Endothelial cell of umbilical vein (primary cell): ENCODE measurements at regions not wholly inside any gene's neighbourhood (a gene's known extent, or its start where the extent isn't known, plus 50 kb on each side); places are given as distances from the start of the nearest gene placed in this dataset.

Source experiments
- BruUV-seq: library from RNA; stranded (reverse); fragments of 400-500 nt; replicated peaks from 2 replicates; lab custom pipeline; 2021; lab: Mats Ljungman, UMichigan
- CTCF ChIA-PET: fragments of 300-600, 350-600 bp; sonication (Branson Sonifier 250); formaldehyde crosslinking; loops from one replicate; lab custom pipeline; 2021; ENCODE audit warnings: antibody characterized with exemption, inconsistent platforms; lab: Charles Lee
- POLR2A ChIA-PET: fragments of 300-600, 350-600 bp; sonication (Branson Sonifier 250); formaldehyde crosslinking; loops from one replicate; lab custom pipeline; 2021; ENCODE audit warnings: antibody characterized with exemption, inconsistent platforms; lab: Charles Lee
- DNase-seq: peaks from one replicate; pipeline ENCODE4 v3.0.0-alpha.2; 2011; ENCODE audit warnings: low read depth, low spot score
- FAIRE-seq: peaks from 2 replicates; lab custom pipeline; 2011; peaks lifted over from hg19 to GRCh38; lab: Jason Lieb, UNC
- H2AFZ ChIP-seq: 2 replicates; pipeline ENCODE4 v1.6.0; 2012; ENCODE audit warnings: low read depth, low read length, control low read depth, inconsistent platforms
- H3K27ac ChIP-seq: 2 replicates; pipeline ENCODE4 v1.5.1; 2011; ENCODE audit warnings: low read depth, mild to moderate bottlenecking, control low read depth, low read length, moderate library complexity; ENCODE audit not compliant: insufficient read depth
- H3K27me3 ChIP-seq, 2 experiments: 2 replicates each; pipeline versions ENCODE4 v1.6.0 to v1.6.1; 2011; ENCODE audit warnings: low read length in 2 of 2, mixed read lengths in 1 of 2; ENCODE audit not compliant: control insufficient read depth in 2 of 2, insufficient read depth in 2 of 2
- H3K36me3 ChIP-seq, 2 experiments: 2 replicates in 1 of 2; 3 replicates in 1 of 2; pipeline ENCODE4 v1.5.1; 2011; ENCODE audit warnings: low read length in 2 of 2, mild to moderate bottlenecking in 1 of 2, moderate library complexity in 1 of 2; ENCODE audit not compliant: control insufficient read depth in 2 of 2, insufficient read depth in 2 of 2; ENCODE audit errors: extremely low read depth in 1 of 2
- H3K4me1 ChIP-seq: 3 replicates; pipeline ENCODE4 v1.5.1; 2011; ENCODE audit warnings: mild to moderate bottlenecking, low read length; ENCODE audit not compliant: control insufficient read depth, insufficient read depth; ENCODE audit errors: extremely low read depth
- H3K4me2 ChIP-seq: 2 replicates; pipeline ENCODE4 v1.6.1; 2011; ENCODE audit warnings: low read length, control low read depth, mixed read lengths; ENCODE audit not compliant: insufficient read depth
- H3K4me3 ChIP-seq, 3 experiments: fragments of 200-600 bp in 1 of 3; sonication (generic), shearing (Covaris generic) in 1 of 3; replicated peaks in 1 of 3; 2 replicates each; pipeline ENCODE4 v1.5.1; 2011 to 2016; ENCODE audit warnings: control low read depth in 3 of 3, low read length in 3 of 3, mild to moderate bottlenecking in 2 of 3, inconsistent platforms in 1 of 3, low read depth in 1 of 3, moderate library complexity in 1 of 3; ENCODE audit not compliant: insufficient read depth in 1 of 3
- H3K79me2 ChIP-seq: 2 replicates; pipeline ENCODE4 v1.6.0; 2012; ENCODE audit warnings: low read length, inconsistent platforms; ENCODE audit not compliant: control insufficient read depth, insufficient read depth
- H3K9ac ChIP-seq: replicated peaks from 2 replicates; pipeline ENCODE3; 2011; ENCODE audit warnings: low read length, control low read depth; ENCODE audit not compliant: insufficient read depth; ENCODE audit errors: extremely low read depth
- H3K9me1 ChIP-seq: replicated peaks from 3 replicates; pipeline ENCODE4 v1.6.0; 2011; ENCODE audit warnings: mild to moderate bottlenecking, low read length; ENCODE audit not compliant: control insufficient read depth, insufficient read depth; ENCODE audit errors: extremely low read depth
- H3K9me3 ChIP-seq: replicated peaks from 2 replicates; pipeline ENCODE4 v1.5.1; 2012; ENCODE audit warnings: low read length, inconsistent platforms; ENCODE audit not compliant: control insufficient read depth, insufficient read depth
- H4K20me1 ChIP-seq: replicated peaks from 2 replicates; pipeline ENCODE3; 2011; ENCODE audit warnings: mild to moderate bottlenecking, low read length; ENCODE audit not compliant: control insufficient read depth, insufficient read depth; ENCODE audit errors: extremely low read depth
- CTCF ChIP-seq, 2 donors: IDR thresholded peaks; 1 replicate in 1 of 2; 2 replicates in 1 of 2; pipeline ENCODE4 v1.5.1; 2011; ENCODE audit warnings: low read length in 2 of 2, mild to moderate bottlenecking in 2 of 2, moderate library complexity in 2 of 2, control low read depth in 1 of 2, inconsistent platforms in 1 of 2, low read depth in 1 of 2; ENCODE audit not compliant: insufficient read depth in 1 of 2; ENCODE audit errors: extremely low read depth in 1 of 2
- EZH2 ChIP-seq: IDR thresholded peaks from 2 replicates; pipeline ENCODE4 v1.6.1; 2012; ENCODE audit warnings: borderline replicate concordance, low read depth, mild to moderate bottlenecking, moderate library complexity, low read length, inconsistent platforms; ENCODE audit not compliant: severe bottlenecking
- FOS ChIP-seq: IDR thresholded peaks from 2 replicates; pipeline ENCODE4 v1.6.1; 2011; ENCODE audit warnings: mild to moderate bottlenecking, low read length, moderate library complexity, borderline replicate concordance; ENCODE audit not compliant: insufficient read depth
- GATA2 ChIP-seq: IDR thresholded peaks from 2 replicates; pipeline ENCODE4 v1.7.0; 2011; ENCODE audit warnings: low read depth, mild to moderate bottlenecking, moderate library complexity, mixed read lengths, low read length; ENCODE audit not compliant: insufficient read length, insufficient read depth
- JUN ChIP-seq: IDR thresholded peaks from 2 replicates; pipeline ENCODE4 v1.6.1; 2011; ENCODE audit warnings: borderline replicate concordance, low read depth; ENCODE audit not compliant: insufficient read length, insufficient read depth
- MAX ChIP-seq: IDR thresholded peaks from 2 replicates; pipeline ENCODE4 v1.6.1; 2011; ENCODE audit not compliant: insufficient read depth, insufficient read length
- MYC ChIP-seq: IDR thresholded peaks from one replicate; pipeline ENCODE4 v1.6.1; 2011; ENCODE audit warnings: mild to moderate bottlenecking, low read depth, low read length
- POLR2A ChIP-seq: IDR thresholded peaks from 2 replicates; pipeline ENCODE4 v1.6.1; 2012; ENCODE audit warnings: low read depth, mild to moderate bottlenecking, control low read depth, low read length
- POLR2AphosphoS5 ChIP-seq: IDR thresholded peaks from 2 replicates; pipeline ENCODE4 v1.6.1; 2012; ENCODE audit warnings: low read depth, mild to moderate bottlenecking, control low read depth, low read length, moderate library complexity; ENCODE audit not compliant: insufficient read depth
- dilution Hi-C: fragments of 300-500 bp; cut with MboI; formaldehyde crosslinking; loops from one replicate; pipeline ENCODE4 v1.15.0; 2019; ENCODE audit warnings: low sequenced_read_pairs; ENCODE audit not compliant: extremely low pct_ligation_motif_present
- intact Hi-C: fragments of 100-400 bp; cut with micrococcal nuclease; formaldehyde crosslinking; loops from one replicate; pipeline ENCODE4 v1.10.0; 2022

GRCh38 chr5:136764601-136765000 is 399.3 kb upstream of the TRPC7 start:
- H3K9me3 ChIP-seq, result no peaks in the 10 kb centered on the region
- no peaks in the 10 kb centered on the region for H3K4me1 ChIP-seq
- H3K36me3 ChIP-seq, result no peaks in the 10 kb centered on the region
- FAIRE-seq (no peak), DNase-seq (no peak)
- BruUV-seq, result no TSS peak
- intact Hi-C loops, result no loop called here
- H3K4me2 ChIP-seq, result no peak overlapping the region
- no peak overlapping the region for H3K4me3 ChIP-seq
- no peak overlapping the region for H3K9ac ChIP-seq
- peaks cover 0 to 3% of the 10 kb centered on the region in 2 experiments for H3K27me3 ChIP-seq
- no peaks in the 10 kb centered on the region for H3K9me1 ChIP-seq
- no peak overlapping the region for H2AFZ ChIP-seq
- ChIA-PET CTCF (interaction anchor here (1.6 to 2.4 kb wide), 2 partner anchors 400 to 515 kb away, joined by 7 to 8 read pairs; partner anchors contain the start of gene TRPC7), POLR2A (no interaction called here)
- H4K20me1 ChIP-seq, result no peaks in the 10 kb centered on the region
- H3K27ac ChIP-seq, result no peak overlapping the region
- TF ChIP-seq EZH2 (no peak), POLR2A (no peak), GATA2 (no peak), JUN (no peak), MAX (no peak), MYC (no peak), CTCF (IDR thresholded peaks at IDR 0.05; ENCODE audit: extremely low read depth in 1 of 2, insufficient read depth in 1 of 2, low read depth in 1 of 2, low read length in 2 of 2) (no peak), POLR2AphosphoS5 (no peak), FOS (no peak)
- H3K79me2 ChIP-seq, result no peaks in the 10 kb centered on the region
- dilution Hi-C loops, result no loop called here
